Immature natural killer cell (primary cell): ENCODE measurements at regions not wholly inside any gene's neighbourhood (a gene's known extent, or its start where the extent isn't known, plus 50 kb on each side); places are given as distances from the start of the nearest gene placed in this dataset.
"Not testable (repeated sequence)": the region's sequence is repeated elsewhere in the genome, so short reads cannot be mapped to it uniquely, and the experiment has no call there.

ENCODE experiments used
- DNase-seq, 3 donors: peaks; one replicate each; pipeline ENCODE4 v3.0.0; 2022; ENCODE audit warnings: mixed read lengths in 1 of 3
- H3K27ac Mint-ChIP-seq, 6 donors: one replicate each; pipeline ENCODE4 v1.8.0; 2020; ENCODE audit warnings: mixed read lengths in 6 of 6, mild to moderate bottlenecking in 5 of 6, inconsistent platforms in 4 of 6, moderate library complexity in 3 of 6
- H3K27me3 Mint-ChIP-seq, 3 donors: one replicate each; pipeline ENCODE4 v1.8.0; 2020 to 2021; ENCODE audit warnings: low read depth in 3 of 3, mild to moderate bottlenecking in 3 of 3, mixed read lengths in 3 of 3, moderate library complexity in 3 of 3, inconsistent platforms in 1 of 3
- H3K36me3 Mint-ChIP-seq, 3 donors: one replicate each; pipeline ENCODE4 v1.8.0; 2020; ENCODE audit warnings: mixed read lengths in 3 of 3, inconsistent platforms in 2 of 3, mild to moderate bottlenecking in 2 of 3
- H3K4me1 Mint-ChIP-seq, 2 donors: one replicate each; pipeline ENCODE4 v1.8.0; 2020; ENCODE audit warnings: inconsistent platforms in 2 of 2, mild to moderate bottlenecking in 2 of 2, mixed read lengths in 2 of 2, moderate library complexity in 1 of 2
- H3K4me3 Mint-ChIP-seq, 5 donors: one replicate each; pipeline ENCODE4 v1.8.0; 2020; ENCODE audit warnings: mild to moderate bottlenecking in 5 of 5, mixed read lengths in 5 of 5, inconsistent platforms in 3 of 5, moderate library complexity in 3 of 5
- H3K9me3 Mint-ChIP-seq, 6 donors: one replicate each; pipeline ENCODE4 v1.8.0; 2020; ENCODE audit warnings: mild to moderate bottlenecking in 6 of 6, mixed read lengths in 6 of 6, inconsistent platforms in 4 of 6, moderate library complexity in 3 of 6

DNA sequence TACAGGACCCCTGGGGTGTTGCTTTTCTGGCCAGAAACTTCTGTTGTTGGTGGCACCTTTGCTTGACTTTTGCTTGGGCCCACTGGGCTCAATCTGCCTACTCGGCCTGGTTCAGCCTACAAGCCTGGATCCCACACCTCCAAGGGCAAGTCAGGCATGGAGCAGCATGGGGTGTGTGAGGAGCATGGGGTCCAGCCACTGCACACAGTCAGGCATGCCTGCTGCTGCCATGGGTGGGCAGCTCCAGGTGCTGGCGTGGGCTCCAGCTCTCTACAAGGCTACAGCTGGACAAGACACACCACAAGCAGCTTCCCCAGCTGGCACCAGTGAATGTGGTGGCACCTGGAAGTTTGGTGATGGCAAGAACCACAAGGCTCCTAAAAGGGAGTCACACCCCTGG, 1683.1 kb upstream of the ADGRL3 start:
- H3K9me3 Mint-ChIP-seq = peaks cover 3 to 15% (median 10%) of the 10 kb centered on the region in 6 donors
- no peak for DNase-seq
- no peak overlapping the region for H3K27ac Mint-ChIP-seq
- H3K4me3 Mint-ChIP-seq = no peak overlapping the region
- H3K27me3 Mint-ChIP-seq = peaks cover 0 to 2% (median 0%) of the 10 kb centered on the region in 3 donors
- no peaks in the 10 kb centered on the region for H3K4me1 Mint-ChIP-seq
- no peaks in the 10 kb centered on the region for H3K36me3 Mint-ChIP-seq

DNA sequence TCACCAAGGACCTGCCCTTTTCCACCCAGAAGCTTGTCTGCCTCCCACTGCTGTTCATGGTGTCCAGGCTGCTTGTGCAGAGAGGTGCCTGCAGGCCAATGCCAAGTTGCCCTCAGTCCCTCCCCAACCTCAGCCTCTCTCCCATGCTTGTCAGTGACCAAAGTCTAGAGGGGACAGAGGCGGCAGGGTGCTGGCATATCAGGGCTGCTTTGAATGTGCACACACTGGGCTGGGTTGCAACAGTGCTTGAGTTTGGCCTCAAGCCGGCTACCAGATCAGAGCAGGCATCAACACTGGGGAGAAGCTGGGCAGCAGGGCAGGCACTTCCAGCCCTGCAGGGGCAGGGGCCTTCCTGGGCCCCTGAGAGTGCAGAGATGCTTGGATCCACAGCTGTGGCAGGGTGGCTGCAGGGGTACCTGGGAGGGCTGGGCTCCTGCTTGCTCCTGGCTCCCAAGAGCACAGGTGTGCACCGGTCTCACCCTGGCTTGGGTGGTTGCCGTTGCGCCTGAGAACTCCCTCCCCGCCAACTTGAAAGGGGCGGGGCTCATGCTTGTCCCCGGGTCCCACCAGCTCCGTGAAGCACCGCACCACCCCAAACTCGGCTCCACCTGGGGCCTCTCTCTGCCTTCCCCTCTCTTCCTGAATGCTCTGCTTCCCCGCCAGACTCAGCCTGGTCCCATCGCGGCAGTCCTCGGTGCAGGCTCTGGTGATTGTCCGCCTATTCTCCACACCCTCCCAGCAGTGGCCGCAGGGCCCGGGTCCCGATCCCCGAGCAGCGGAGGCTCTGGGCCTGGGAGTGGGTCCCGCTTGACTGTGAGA, 1681.9 kb upstream of the ADGRL3 start:
- H3K36me3 Mint-ChIP-seq = no peaks in the 10 kb centered on the region
- H3K4me1 Mint-ChIP-seq = no peaks in the 10 kb centered on the region
- DNase-seq = no peak
- no peak overlapping the region for H3K4me3 Mint-ChIP-seq
- no peak overlapping the region for H3K27ac Mint-ChIP-seq
- H3K27me3 Mint-ChIP-seq = peaks cover 0 to 2% (median 0%) of the 10 kb centered on the region in 3 donors
- H3K9me3 Mint-ChIP-seq = peaks cover 6 to 19% (median 12%) of the 10 kb centered on the region in 6 donors

DNA sequence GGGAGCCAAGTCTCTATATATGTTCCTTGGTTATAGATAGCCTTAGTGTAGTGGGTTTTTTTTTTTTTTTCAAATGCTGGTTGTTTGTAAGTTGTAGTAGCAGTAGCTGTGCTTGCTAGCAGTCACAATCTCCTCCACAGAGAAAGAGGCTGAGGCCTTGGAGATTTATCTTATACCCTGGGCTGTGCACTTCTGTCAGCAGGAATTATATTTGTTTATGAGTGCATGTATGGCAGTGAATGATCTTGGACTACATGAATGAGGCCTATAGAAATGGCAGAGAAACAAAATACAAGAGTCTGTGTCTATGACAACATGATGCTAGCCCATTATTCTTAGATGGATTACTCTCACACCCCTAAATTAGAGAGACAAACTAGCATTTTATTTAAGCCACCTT, 1674.2 kb upstream of the ADGRL3 start:
- Mint-ChIP-seq H3K27me3 (no peaks in the 10 kb centered on the region), H3K9me3 (peaks cover 3 to 31% (median 24%) of the 10 kb centered on the region in 6 donors), H3K27ac (no peak overlapping the region), H3K36me3 (peaks cover 0 to 4% (median 4%) of the 10 kb centered on the region in 3 donors), H3K4me1 (no peaks in the 10 kb centered on the region), H3K4me3 (no peak overlapping the region)
- no peak for DNase-seq

DNA sequence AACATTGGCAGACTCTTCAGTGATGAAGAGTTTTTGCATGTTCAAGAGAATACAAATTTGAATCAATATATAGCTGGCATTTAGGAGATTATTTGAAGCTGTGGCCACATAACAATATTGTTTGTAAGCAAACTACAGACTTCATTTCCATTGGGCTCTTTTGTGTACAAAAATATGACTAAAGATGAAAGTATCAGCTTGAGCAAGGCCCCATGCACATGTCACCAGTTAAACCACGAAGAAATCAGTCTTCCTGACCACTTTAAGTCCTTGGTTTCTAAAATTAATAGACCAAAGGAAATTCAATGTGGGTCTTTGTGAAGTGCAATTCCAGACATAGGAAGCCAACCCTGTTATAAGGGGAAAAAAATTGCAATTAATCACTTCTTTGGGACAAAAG, 1664.6 kb upstream of the ADGRL3 start:
- Mint-ChIP-seq H3K4me3 (no peak overlapping the region), H3K36me3 (no peaks in the 10 kb centered on the region), H3K27me3 (no peaks in the 10 kb centered on the region), H3K9me3 (peaks cover 3 to 33% (median 9%) of the 10 kb centered on the region in 6 donors), H3K4me1 (peaks cover 0 to 16% of the 10 kb centered on the region in 2 donors), H3K27ac (no peak overlapping the region)
- no peak for DNase-seq

DNA sequence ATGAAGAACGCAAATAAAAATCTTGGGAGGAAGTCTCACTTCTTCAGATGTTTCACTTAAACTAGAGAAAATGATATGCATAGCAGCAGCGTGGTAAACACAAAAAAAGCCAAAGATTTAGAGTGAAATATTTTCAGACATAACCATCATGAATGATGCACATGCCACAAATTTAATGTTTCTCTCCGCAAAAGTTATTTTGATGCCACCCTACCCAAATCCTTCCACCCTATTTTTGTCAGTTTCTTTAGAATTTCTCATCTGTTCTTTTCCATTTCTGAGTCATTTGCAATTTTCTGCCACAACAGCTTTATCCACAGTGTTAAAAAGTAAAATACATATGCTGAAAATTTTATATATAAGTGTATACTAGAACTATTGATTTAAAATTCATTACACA, 1663.7 kb upstream of the ADGRL3 start:
- H3K36me3 Mint-ChIP-seq = no peaks in the 10 kb centered on the region
- DNase-seq = no peak

DNA sequence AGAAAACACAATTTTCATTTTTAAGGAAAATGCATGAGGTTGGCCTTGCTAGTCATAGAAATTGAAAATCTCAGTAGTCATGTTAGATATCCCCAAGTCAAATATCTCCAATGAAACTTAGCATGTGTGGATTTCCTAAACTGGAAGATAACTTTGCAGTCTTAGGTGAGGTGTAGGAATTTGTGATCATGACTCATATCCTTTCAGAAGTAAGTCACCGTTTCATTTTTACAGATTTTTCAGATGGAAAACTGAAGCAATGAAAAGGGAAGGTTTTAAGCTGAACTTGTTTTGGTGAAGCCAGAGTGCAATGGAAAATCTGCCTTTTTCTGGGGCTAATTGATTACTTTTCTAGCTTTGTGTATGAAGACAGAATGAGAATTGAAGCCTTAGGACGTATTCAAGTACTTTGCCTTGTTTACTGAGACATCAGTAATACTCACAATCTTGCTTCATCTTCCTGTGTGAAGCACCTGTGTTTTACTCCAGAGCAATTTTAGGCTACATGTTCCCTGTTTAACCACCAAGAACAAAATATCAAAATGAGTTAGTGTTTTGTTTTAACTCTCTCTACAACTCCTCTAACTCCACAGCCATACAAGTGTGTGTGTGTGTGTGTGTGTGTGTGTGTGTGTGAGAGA, 1662.8 kb upstream of the ADGRL3 start:
- Mint-ChIP-seq H3K9me3 (peaks cover 0 to 39% (median 8%) of the 10 kb centered on the region in 6 donors), H3K4me3 (no peak overlapping the region), H3K27me3 (no peaks in the 10 kb centered on the region), H3K4me1 (peaks cover 0 to 16% of the 10 kb centered on the region in 2 donors), H3K36me3 (no peaks in the 10 kb centered on the region), H3K27ac (no peak overlapping the region)
- DNase-seq = no peak

More for the DNA sequence above, 1663.7 kb upstream of the ADGRL3 start:
- Mint-ChIP-seq H3K27ac (no peak overlapping the region), H3K4me1 (peaks cover 0 to 16% of the 10 kb centered on the region in 2 donors), H3K27me3 (no peaks in the 10 kb centered on the region), H3K9me3 (peaks cover 0 to 40% (median 7%) of the 10 kb centered on the region in 6 donors), H3K4me3 (no peak overlapping the region)

DNA sequence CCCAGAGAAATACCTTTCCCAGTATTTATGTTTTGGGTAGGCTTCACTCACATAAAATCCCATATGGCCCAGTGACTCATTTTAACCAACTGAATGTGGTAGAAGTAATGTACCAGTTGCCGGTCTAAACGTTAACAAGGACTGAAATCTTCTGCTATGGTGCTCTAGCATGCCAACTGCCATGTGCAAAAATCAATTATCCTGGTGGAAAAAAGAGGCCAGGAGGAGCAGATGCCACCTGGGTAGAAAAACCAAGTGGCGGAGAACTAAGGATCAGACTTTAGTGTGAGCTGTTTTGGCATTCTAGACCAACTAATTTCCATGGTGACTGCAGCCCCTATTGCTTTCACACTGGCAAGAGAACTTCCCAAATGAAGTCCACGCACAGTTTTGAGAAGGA, 1660.7 kb upstream of the ADGRL3 start:
- H3K27ac Mint-ChIP-seq = no peak overlapping the region
- H3K4me1 Mint-ChIP-seq = peaks cover 0 to 16% of the 10 kb centered on the region in 2 donors
- no peak overlapping the region for H3K4me3 Mint-ChIP-seq
- no peak for DNase-seq
- H3K36me3 Mint-ChIP-seq = no peaks in the 10 kb centered on the region
- peaks cover 0 to 49% (median 11%) of the 10 kb centered on the region in 6 donors for H3K9me3 Mint-ChIP-seq
- no peaks in the 10 kb centered on the region for H3K27me3 Mint-ChIP-seq

DNA sequence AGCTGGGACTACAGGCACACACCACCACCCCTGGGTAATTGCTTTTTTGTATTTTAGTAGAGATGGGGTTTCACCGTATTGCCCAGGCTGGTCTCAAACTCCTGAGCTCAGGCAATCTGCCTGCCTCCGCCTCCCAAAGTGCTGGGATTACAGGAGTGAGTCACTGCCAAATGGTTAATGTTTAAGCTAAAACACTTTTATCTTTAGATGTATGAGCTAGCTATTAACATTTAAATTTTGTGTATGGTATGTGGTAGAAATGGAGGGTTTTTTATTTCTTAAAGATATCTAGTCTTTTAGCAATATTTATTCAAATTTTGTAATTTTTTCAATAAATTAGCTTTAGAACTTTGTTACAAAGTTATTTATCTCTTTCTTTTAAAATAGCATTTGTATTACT, 1659.8 kb upstream of the ADGRL3 start:
- Mint-ChIP-seq H3K4me3 (no peak overlapping the region), H3K27ac (no peak overlapping the region), H3K4me1 (peaks cover 0 to 16% of the 10 kb centered on the region in 2 donors), H3K36me3 (no peaks in the 10 kb centered on the region), H3K27me3 (no peaks in the 10 kb centered on the region), H3K9me3 (peaks cover under 1 to 51% (median 11%) of the 10 kb centered on the region in 6 donors)
- no peak for DNase-seq

DNA sequence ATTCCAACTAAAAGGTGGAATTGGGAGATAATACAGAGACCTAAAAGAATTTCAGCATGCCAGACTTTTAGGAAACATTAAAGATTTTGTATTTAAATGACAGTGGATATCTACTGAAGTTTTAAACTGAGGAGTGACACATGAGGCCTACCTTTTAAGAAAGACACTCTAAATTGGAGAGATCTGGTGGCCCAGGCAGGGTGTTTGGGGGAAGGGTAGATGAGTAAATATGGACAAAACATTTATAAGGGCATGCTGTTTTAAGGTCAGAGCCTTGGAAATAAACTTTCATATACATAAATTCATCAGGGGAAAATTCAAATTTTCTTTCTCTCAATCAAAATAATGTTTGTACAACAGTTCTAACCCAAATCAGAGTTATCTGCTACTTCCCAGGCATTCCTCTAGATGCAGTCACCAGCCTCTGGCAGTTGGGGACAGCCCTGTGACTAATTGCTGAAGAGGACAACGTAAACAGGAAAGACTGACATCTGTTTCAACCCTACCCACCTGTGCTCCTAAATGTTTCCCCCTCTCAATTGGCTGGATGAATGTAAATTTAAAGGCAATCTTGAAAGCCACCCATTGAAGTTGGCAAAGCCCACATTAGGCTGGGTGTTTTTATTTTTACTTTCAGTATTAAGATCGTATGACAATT, 1646.9 kb upstream of the ADGRL3 start:
- H3K4me3 Mint-ChIP-seq = peak overlapping the region; percentile 14 to 53 (median 31)

DNA sequence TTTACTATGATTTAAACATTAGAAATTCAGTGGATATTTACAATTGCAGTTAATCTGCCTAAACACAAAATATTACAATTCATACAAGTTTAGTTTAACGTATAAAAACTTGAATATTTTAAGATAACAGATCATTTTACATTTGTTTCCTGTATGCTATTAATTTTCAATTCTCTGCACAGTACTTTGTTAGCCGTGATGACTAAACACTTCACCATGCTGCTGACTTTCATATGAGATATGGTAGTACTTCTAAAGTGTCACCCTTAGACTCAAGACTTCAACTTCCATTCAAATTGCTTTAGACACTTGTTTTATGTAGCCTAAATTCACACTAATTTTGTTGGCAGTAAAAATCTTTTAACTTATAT, 1646.4 kb upstream of the ADGRL3 start:
- Mint-ChIP-seq H3K27me3 (no peaks in the 10 kb centered on the region), H3K4me1 (peaks cover 0 to 6% of the 10 kb centered on the region in 2 donors), H3K9me3 (peaks cover 5 to 29% (median 13%) of the 10 kb centered on the region in 6 donors), H3K4me3 (peak overlapping the region in 3 of 5 donors; percentile 15 to 53 (median 31)), H3K36me3 (no peaks in the 10 kb centered on the region), H3K27ac (no peak overlapping the region)
- no peak for DNase-seq

More for the DNA sequence above, 1646.9 kb upstream of the ADGRL3 start:
- DNase-seq = no peak
- Mint-ChIP-seq H3K9me3 (peaks cover 5 to 26% (median 11%) of the 10 kb centered on the region in 6 donors), H3K36me3 (no peaks in the 10 kb centered on the region), H3K27me3 (no peaks in the 10 kb centered on the region), H3K4me1 (peaks cover 0 to 6% of the 10 kb centered on the region in 2 donors), H3K27ac (no peak overlapping the region)

DNA sequence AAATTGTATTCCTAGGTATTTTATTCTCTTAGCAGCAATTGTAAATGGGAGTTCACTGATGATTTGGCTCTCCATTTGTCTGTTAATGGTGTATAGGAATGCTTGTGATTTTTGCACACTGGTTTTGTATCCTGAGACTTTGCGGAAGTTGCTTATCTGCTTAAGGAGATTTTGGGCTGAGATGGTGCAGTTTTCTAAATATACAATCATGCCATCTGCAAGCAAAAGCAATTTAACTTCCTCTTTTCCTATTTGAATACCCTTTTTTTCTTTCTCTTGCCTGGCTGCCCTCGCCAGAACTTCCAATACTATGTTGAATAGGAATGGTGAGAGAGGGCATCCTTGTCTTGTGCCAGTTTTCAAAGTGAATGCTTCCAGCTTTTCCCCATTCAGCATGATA, 1643.9 kb upstream of the ADGRL3 start:
- not testable (repeated sequence) for DNase-seq, H3K27ac Mint-ChIP-seq, H3K4me3 Mint-ChIP-seq, H3K36me3 Mint-ChIP-seq, H3K27me3 Mint-ChIP-seq, H3K4me1 Mint-ChIP-seq
- H3K9me3 Mint-ChIP-seq = peaks cover 5 to 30% (median 21%) of the 10 kb centered on the region in 6 donors

DNA sequence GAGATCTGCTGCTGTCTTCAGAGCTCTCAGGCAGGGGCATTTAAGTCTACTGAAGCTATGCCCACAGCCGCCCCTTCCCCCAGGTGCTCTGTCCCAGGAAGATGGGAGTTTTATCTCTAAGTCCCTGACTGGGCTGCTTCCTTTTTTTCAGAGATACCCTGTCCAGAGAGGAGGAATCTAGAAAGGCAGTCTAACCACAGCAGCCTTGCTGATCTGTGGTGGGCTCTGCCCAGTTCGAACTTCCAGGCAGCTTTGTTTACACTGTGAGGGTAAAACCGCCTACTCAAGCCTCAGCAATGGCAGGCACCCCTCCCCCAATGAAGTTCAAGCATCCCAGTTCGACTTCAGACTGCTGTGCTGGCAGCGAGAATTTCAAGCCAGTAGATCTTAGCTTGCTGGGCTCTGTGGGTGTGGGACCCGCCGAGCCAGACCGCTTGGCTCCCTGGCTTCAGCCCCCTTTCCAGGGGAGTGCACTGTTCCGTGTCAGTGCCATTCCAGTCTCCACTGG, 1639.9 kb upstream of the ADGRL3 start:
- H3K36me3 Mint-ChIP-seq, H3K27me3 Mint-ChIP-seq, H3K4me3 Mint-ChIP-seq, H3K27ac Mint-ChIP-seq, H3K4me1 Mint-ChIP-seq, DNase-seq: not testable (repeated sequence)
- peaks cover 5 to 30% (median 22%) of the 10 kb centered on the region in 6 donors for H3K9me3 Mint-ChIP-seq

DNA sequence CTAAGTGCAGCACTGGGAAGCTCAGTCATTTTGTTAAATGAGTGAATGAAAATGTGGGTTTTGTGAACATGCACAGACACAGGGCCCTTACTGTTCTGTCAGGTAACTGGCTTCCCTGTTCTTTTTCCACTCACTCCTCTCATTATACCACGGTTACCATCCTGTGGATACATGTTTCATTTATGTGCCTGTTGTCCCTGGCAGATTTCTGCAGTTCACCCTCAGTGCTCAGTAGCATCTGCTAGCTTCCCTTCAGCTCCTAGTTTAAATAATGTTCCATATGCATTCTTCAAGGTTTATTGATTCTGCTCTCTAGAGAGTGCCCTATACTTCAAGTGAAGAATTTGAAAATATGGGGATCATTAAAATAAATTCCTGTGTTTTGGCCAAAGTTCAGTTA, 1634.3 kb upstream of the ADGRL3 start:
- H3K9me3 Mint-ChIP-seq = peaks cover 3 to 21% (median 9%) of the 10 kb centered on the region in 6 donors
- no peaks in the 10 kb centered on the region for H3K27me3 Mint-ChIP-seq
- no peak overlapping the region for H3K4me3 Mint-ChIP-seq
- no peaks in the 10 kb centered on the region for H3K36me3 Mint-ChIP-seq
- DNase-seq = no peak
- H3K4me1 Mint-ChIP-seq = no peaks in the 10 kb centered on the region
- no peak overlapping the region for H3K27ac Mint-ChIP-seq
